ENCODE measurements at regions not wholly inside any gene's neighbourhood (a gene's known extent, or its start where the extent isn't known, plus 50 kb on each side); places are given as distances from the start of the nearest gene placed in this dataset.
"Not testable (repeated sequence)": the region's sequence is repeated elsewhere in the genome, so short reads cannot be mapped to it uniquely, and the experiment has no call there.

GRCh38 chr4:127406187-127406586 lies 226.6 kb upstream of the INTU start:
- DNase-seq (ENCODE audit: low read depth, low spot score), result no peak
- no peak overlapping the region for H3K9ac ChIP-seq (ENCODE audit: insufficient read length, low read depth)
- H3K4me1 ChIP-seq (ENCODE audit: insufficient read depth, insufficient read length), result no peaks in the 10 kb centered on the region
- TF ChIP-seq ZNF274 (IDR thresholded peaks at IDR 0.05; ENCODE audit: low read depth, low read length) (no peak), YY1 (IDR thresholded peaks at IDR 0.05; ENCODE audit: insufficient read depth, insufficient read length) (no peak), SUZ12 (IDR thresholded peaks at IDR 0.05; ENCODE audit: extremely low read depth, insufficient read depth, insufficient read length) (no peak)
- H3K27me3 ChIP-seq (ENCODE audit: insufficient read depth, insufficient read length), result no peaks in the 10 kb centered on the region
- no peak overlapping the region for H3K4me3 ChIP-seq (ENCODE audit: insufficient read length, low read depth)
- H3K9me3 ChIP-seq (ENCODE audit: insufficient read depth, low read length), result no peaks in the 10 kb centered on the region; the same call in 1 of the 2 replicates
- no peaks in the 10 kb centered on the region for H3K36me3 ChIP-seq (ENCODE audit: insufficient read depth, insufficient read length, low read length)

- H3K9me3 ChIP-seq (ENCODE audit: insufficient read depth, low read length); H3K4me3 ChIP-seq (ENCODE audit: insufficient read length, low read depth); DNase-seq (ENCODE audit: low read depth, low spot score); H3K4me1 ChIP-seq (ENCODE audit: insufficient read depth, insufficient read length); H3K9ac ChIP-seq (ENCODE audit: insufficient read length, low read depth); H3K36me3 ChIP-seq (ENCODE audit: insufficient read depth, insufficient read length, low read length); H3K27me3 ChIP-seq (ENCODE audit: insufficient read depth, insufficient read length): not testable (repeated sequence)
Measured at GRCh38 chr4:127407572-127407971, 225.2 kb upstream of the INTU start.

GRCh38 chr4:127410201-127410600 lies 222.6 kb upstream of the INTU start:
- no peak overlapping the region for H3K4me3 ChIP-seq (ENCODE audit: insufficient read length, low read depth)
- H3K4me1 ChIP-seq (ENCODE audit: insufficient read depth, insufficient read length), result no peaks in the 10 kb centered on the region
- TF ChIP-seq ZNF274 (IDR thresholded peaks at IDR 0.05; ENCODE audit: low read depth, low read length) (no peak), SUZ12 (IDR thresholded peaks at IDR 0.05; ENCODE audit: extremely low read depth, insufficient read depth, insufficient read length) (no peak), YY1 (IDR thresholded peaks at IDR 0.05; ENCODE audit: insufficient read depth, insufficient read length) (no peak)
- H3K27me3 ChIP-seq (ENCODE audit: insufficient read depth, insufficient read length), result no peaks in the 10 kb centered on the region
- DNase-seq (ENCODE audit: low read depth, low spot score), result no peak
- no peaks in the 10 kb centered on the region for H3K36me3 ChIP-seq (ENCODE audit: insufficient read depth, insufficient read length, low read length)
- H3K9me3 ChIP-seq (ENCODE audit: insufficient read depth, low read length), result no peaks in the 10 kb centered on the region; the same call in 1 of the 2 replicates
- no peak overlapping the region for H3K9ac ChIP-seq (ENCODE audit: insufficient read length, low read depth)

DNA sequence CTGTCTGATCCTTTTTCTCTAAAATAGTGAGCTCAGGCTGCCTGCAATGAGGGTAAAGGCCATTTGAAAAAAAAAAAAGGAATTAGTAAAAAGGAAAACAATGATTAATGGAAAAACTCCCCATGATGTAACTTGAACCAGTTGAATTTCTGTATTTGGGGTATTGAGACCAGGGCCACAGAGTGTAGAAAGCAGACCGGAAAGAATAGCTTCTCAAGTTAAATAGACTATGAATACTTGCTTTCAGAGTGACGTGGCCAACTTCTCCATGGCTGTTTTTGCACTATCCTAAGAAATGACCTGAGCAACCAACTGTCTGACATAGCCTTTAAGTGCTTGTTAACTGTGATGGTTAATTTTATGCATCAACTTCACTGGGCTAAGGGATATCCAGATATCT lies 222.1 kb upstream of the INTU start:
- Histone ChIP-seq H3K4me3 (ENCODE audit: insufficient read length, low read depth) (no peak overlapping the region), H3K9me3 (ENCODE audit: insufficient read depth, low read length) (no peaks in the 10 kb centered on the region; the same call in 1 of the 2 replicates), H3K27me3 (ENCODE audit: insufficient read depth, insufficient read length) (no peaks in the 10 kb centered on the region), H3K36me3 (ENCODE audit: insufficient read depth, insufficient read length, low read length) (no peaks in the 10 kb centered on the region), H3K9ac (ENCODE audit: insufficient read length, low read depth) (no peak overlapping the region), H3K4me1 (ENCODE audit: insufficient read depth, insufficient read length) (no peaks in the 10 kb centered on the region)
- TF ChIP-seq YY1 (IDR thresholded peaks at IDR 0.05; ENCODE audit: insufficient read depth, insufficient read length) (no peak), SUZ12 (IDR thresholded peaks at IDR 0.05; ENCODE audit: extremely low read depth, insufficient read depth, insufficient read length) (no peak), ZNF274 (IDR thresholded peaks at IDR 0.05; ENCODE audit: low read depth, low read length) (no peak)
- no peak for DNase-seq (ENCODE audit: low read depth, low spot score)

- TF ChIP-seq ZNF274 (IDR thresholded peaks at IDR 0.05; ENCODE audit: low read depth, low read length), result no peak
- no peak for TF ChIP-seq YY1 (IDR thresholded peaks at IDR 0.05; ENCODE audit: insufficient read depth, insufficient read length)
- no peak for TF ChIP-seq SUZ12 (IDR thresholded peaks at IDR 0.05; ENCODE audit: extremely low read depth, insufficient read depth, insufficient read length)
Measured at GRCh38 chr4:127414951-127415606, 217.7 kb upstream of the INTU start.

DNA sequence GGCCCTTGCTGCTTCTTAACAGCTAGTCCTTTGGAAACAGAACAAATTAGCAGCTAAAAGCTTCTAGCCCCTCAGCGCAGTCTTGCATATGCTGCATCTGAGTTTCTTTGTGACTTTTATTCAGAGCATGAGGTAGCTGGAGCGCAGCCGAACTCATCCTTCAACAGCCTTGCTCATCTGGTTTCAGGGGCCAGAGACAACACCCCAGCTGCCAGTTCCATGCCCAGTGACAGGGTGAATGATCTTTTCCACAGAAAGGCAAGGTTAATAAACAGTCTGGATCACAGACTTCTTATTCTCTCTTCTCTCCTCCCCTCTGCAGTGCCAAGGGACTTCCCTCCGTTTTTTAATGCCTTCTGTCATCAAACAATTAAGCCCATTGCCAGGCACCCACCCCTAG lies 216.6 kb upstream of the INTU start:
- Histone ChIP-seq H3K4me3 (ENCODE audit: insufficient read length, low read depth) (no peak overlapping the region), H3K9me3 (ENCODE audit: insufficient read depth, low read length) (no peaks in the 10 kb centered on the region), H3K4me1 (ENCODE audit: insufficient read depth, insufficient read length) (no peaks in the 10 kb centered on the region), H3K9ac (ENCODE audit: insufficient read length, low read depth) (no peak overlapping the region), H3K27me3 (ENCODE audit: insufficient read depth, insufficient read length) (no peaks in the 10 kb centered on the region), H3K36me3 (ENCODE audit: insufficient read depth, insufficient read length, low read length) (no peaks in the 10 kb centered on the region)
- DNase-seq (ENCODE audit: low read depth, low spot score), result no peak
- no peak for TF ChIP-seq YY1 (IDR thresholded peaks at IDR 0.05; ENCODE audit: insufficient read depth, insufficient read length)

More at GRCh38 chr4:127414951-127415606, 217.7 kb upstream of the INTU start:
- Histone ChIP-seq H3K27me3 (ENCODE audit: insufficient read depth, insufficient read length) (no peaks in the 10 kb centered on the region), H3K4me1 (ENCODE audit: insufficient read depth, insufficient read length) (no peaks in the 10 kb centered on the region), H3K4me3 (ENCODE audit: insufficient read length, low read depth) (no peak overlapping the region), H3K36me3 (ENCODE audit: insufficient read depth, insufficient read length, low read length) (no peaks in the 10 kb centered on the region), H3K9me3 (ENCODE audit: insufficient read depth, low read length) (no peaks in the 10 kb centered on the region), H3K9ac (ENCODE audit: insufficient read length, low read depth) (no peak overlapping the region)
- DNase-seq (ENCODE audit: low read depth, low spot score), result no peak

- no peak overlapping the region for H3K9ac ChIP-seq (ENCODE audit: insufficient read length, low read depth)
- no peak for DNase-seq (ENCODE audit: low read depth, low spot score)
- H3K4me1 ChIP-seq (ENCODE audit: insufficient read depth, insufficient read length), result no peaks in the 10 kb centered on the region
- TF ChIP-seq YY1 (IDR thresholded peaks at IDR 0.05; ENCODE audit: insufficient read depth, insufficient read length) (no peak), ZNF274 (IDR thresholded peaks at IDR 0.05; ENCODE audit: low read depth, low read length) (no peak), SUZ12 (IDR thresholded peaks at IDR 0.05; ENCODE audit: extremely low read depth, insufficient read depth, insufficient read length) (no peak)
- H3K4me3 ChIP-seq (ENCODE audit: insufficient read length, low read depth), result no peak overlapping the region
- no peaks in the 10 kb centered on the region for H3K36me3 ChIP-seq (ENCODE audit: insufficient read depth, insufficient read length, low read length)
- no peaks in the 10 kb centered on the region for H3K27me3 ChIP-seq (ENCODE audit: insufficient read depth, insufficient read length)
- H3K9me3 ChIP-seq (ENCODE audit: insufficient read depth, low read length), result no peaks in the 10 kb centered on the region
Measured at GRCh38 chr4:127417885-127418535, 214.7 kb upstream of the INTU start.
